CD14-positive monocyte (primary cell): ENCODE measurements at regions not wholly inside any gene's neighbourhood (a gene's known extent, or its start where the extent isn't known, plus 50 kb on each side); places are given as distances from the start of the nearest gene placed in this dataset.

Source experiments
- DNase-seq, 3 donors: peaks; one replicate each; pipeline ENCODE4 v3.0.0-alpha.2; 2011 to 2022
- H2AFZ ChIP-seq: 2 replicates; pipeline ENCODE4 v1.6.0; 2012; ENCODE audit warnings: mild to moderate bottlenecking, low read depth, low read length, inconsistent platforms; ENCODE audit not compliant: insufficient read depth, poor library complexity, severe bottlenecking
- H3K27ac ChIP-seq, 2 donors: 1 replicate in 1 of 2; 2 replicates in 1 of 2; pipeline ENCODE4 v1.5.1; 2012 to 2013; ENCODE audit warnings: low read length in 2 of 2, control low read depth in 1 of 2, inconsistent platforms in 1 of 2, low read depth in 1 of 2, mild to moderate bottlenecking in 1 of 2
- H3K27me3 ChIP-seq, 2 donors: one replicate each; pipeline versions ENCODE4 v1.6.0 to v1.6.1; 2011 to 2013; ENCODE audit warnings: low read length in 2 of 2; ENCODE audit not compliant: control insufficient read depth in 2 of 2, insufficient read depth in 2 of 2
- H3K36me3 ChIP-seq, 2 donors: replicated peaks in 1 of 2; 1 replicate in 1 of 2; 2 replicates in 1 of 2; pipeline versions ENCODE4 v1.5.1 to v1.6.1; 2012 to 2013; ENCODE audit warnings: low read length in 2 of 2, control low read depth in 1 of 2, inconsistent platforms in 1 of 2, mild to moderate bottlenecking in 1 of 2; ENCODE audit not compliant: insufficient read depth in 2 of 2, control insufficient read depth in 1 of 2
- H3K4me1 ChIP-seq, 2 donors: 1 replicate in 1 of 2; 2 replicates in 1 of 2; pipeline versions ENCODE4 v1.5.1 to v1.6.1; 2012 to 2013; ENCODE audit warnings: low read length in 2 of 2, control low read depth in 1 of 2, inconsistent platforms in 1 of 2, mild to moderate bottlenecking in 1 of 2, moderate library complexity in 1 of 2; ENCODE audit not compliant: insufficient read depth in 2 of 2, control insufficient read depth in 1 of 2
- H3K4me2 ChIP-seq: replicated peaks from 2 replicates; pipeline ENCODE3; 2012; ENCODE audit warnings: low read length, moderate library complexity, mild to moderate bottlenecking; ENCODE audit not compliant: poor library complexity, severe bottlenecking; ENCODE audit errors: extremely low read depth
- H3K4me3 ChIP-seq, 3 experiments: fragments of 200-600 bp in 1 of 3; sonication (generic) in 1 of 3; replicated peaks in 1 of 3; 1 replicate in 2 of 3; 2 replicates in 1 of 3; pipeline ENCODE4 v1.5.1; 2011 to 2013; ENCODE audit warnings: low read length in 3 of 3, mild to moderate bottlenecking in 3 of 3, control low read depth in 2 of 3, low read depth in 2 of 3, inconsistent platforms in 1 of 3, moderate library complexity in 1 of 3
- H3K79me2 ChIP-seq: 2 replicates; pipeline ENCODE4 v1.6.0; 2012; ENCODE audit warnings: mild to moderate bottlenecking, control low read depth, inconsistent platforms, low read length, moderate library complexity; ENCODE audit not compliant: insufficient read depth
- H3K9ac ChIP-seq: 2 replicates; pipeline ENCODE4 v1.6.0; 2017; ENCODE audit warnings: low read length, mild to moderate bottlenecking; ENCODE audit not compliant: insufficient read depth, poor library complexity, severe bottlenecking
- H3K9me3 ChIP-seq, 2 donors: replicated peaks in 1 of 2; 1 replicate in 1 of 2; 2 replicates in 1 of 2; pipeline versions ENCODE4 v1.5.1 to v1.6.1; 2012 to 2013; ENCODE audit warnings: low read length in 2 of 2, control low read depth in 1 of 2; ENCODE audit not compliant: control insufficient read depth in 1 of 2, insufficient read depth in 1 of 2
- H4K20me1 ChIP-seq: 2 replicates; pipeline ENCODE4 v1.6.0; 2012; ENCODE audit warnings: mild to moderate bottlenecking, low read length, control low read depth, moderate library complexity; ENCODE audit not compliant: insufficient read depth
- H3K27ac Mint-ChIP-seq, 7 donors: one replicate each; pipeline ENCODE4 v1.8.0; 2020; ENCODE audit warnings: mild to moderate bottlenecking in 7 of 7, mixed read lengths in 7 of 7, moderate library complexity in 6 of 7, inconsistent platforms in 2 of 7
- H3K27me3 Mint-ChIP-seq, 3 donors: one replicate each; pipeline ENCODE4 v1.8.0; 2021 to 2022; ENCODE audit warnings: low read depth in 3 of 3, mild to moderate bottlenecking in 3 of 3, mixed read lengths in 3 of 3, moderate library complexity in 3 of 3, inconsistent platforms in 1 of 3
- H3K36me3 Mint-ChIP-seq, 2 donors: one replicate each; pipeline ENCODE4 v1.8.0; 2020; ENCODE audit warnings: mixed read lengths in 2 of 2, inconsistent platforms in 1 of 2, mild to moderate bottlenecking in 1 of 2
- H3K4me1 Mint-ChIP-seq: one replicate; pipeline ENCODE4 v1.8.0; 2020; ENCODE audit warnings: mild to moderate bottlenecking, mixed read lengths
- H3K4me3 Mint-ChIP-seq, 2 donors: one replicate each; pipeline ENCODE4 v1.8.0; 2020; ENCODE audit warnings: mild to moderate bottlenecking in 2 of 2, mixed read lengths in 2 of 2, moderate library complexity in 1 of 2
- H3K9me3 Mint-ChIP-seq, 7 donors: one replicate each; pipeline ENCODE4 v1.8.0; 2020 to 2022; ENCODE audit warnings: mixed read lengths in 7 of 7, mild to moderate bottlenecking in 6 of 7, moderate library complexity in 6 of 7, inconsistent platforms in 2 of 7
- CTCF ChIP-seq: fragments of 200-600 bp; IDR thresholded peaks from one replicate; pipeline ENCODE4 v1.8.0; 2022; ENCODE audit warnings: antibody characterized with exemption, mild to moderate bottlenecking
- WGBS: methylation state at CpG from one replicate; pipeline ENCODE4 v1.1.5; 2013; ENCODE audit warnings: missing lambda C conversion rate; ENCODE audit not compliant: insufficient coverage; 5-methylcytosine and 5-hydroxymethylcytosine counted together
- intact Hi-C, 2 donors: fragments of 100-400 bp; cut with micrococcal nuclease; formaldehyde crosslinking; loops; one replicate each; pipeline versions ENCODE4 v1.15.0 to v1.15.1; 2023

- no peak overlapping the region for H3K27ac Mint-ChIP-seq
- Histone ChIP-seq H3K79me2 (no peaks in the 10 kb centered on the region), H3K4me2 (no peak overlapping the region), H3K36me3 (no peaks in the 10 kb centered on the region), H3K4me1 (no peaks in the 10 kb centered on the region), H3K9me3 (no peaks in the 10 kb centered on the region), H3K27ac (no peak overlapping the region), H3K4me3 (no peak overlapping the region), H3K9ac (no peak overlapping the region), H4K20me1 (no peaks in the 10 kb centered on the region), H3K27me3 (no peaks in the 10 kb centered on the region), H2AFZ (no peak overlapping the region)
- H3K4me1 Mint-ChIP-seq, result peaks cover 2% of the 10 kb centered on the region
- WGBS, result 89% methylated on average over 6 of the region's 11 CpGs
- TF ChIP-seq CTCF, result no peak
- intact Hi-C loops, result loop anchor here in 1 of 2 donors (10.0 kb wide), 1 partner anchor 629 kb away; no protein-coding TSS in a partner anchor
- peaks cover 0 to 3% (median 0%) of the 10 kb centered on the region in 7 donors for H3K9me3 Mint-ChIP-seq
- no peaks in the 10 kb centered on the region for H3K36me3 Mint-ChIP-seq
- no peak for DNase-seq
- H3K27me3 Mint-ChIP-seq, result peaks cover 3 to 7% (median 4%) of the 10 kb centered on the region in 3 donors
- no peak overlapping the region for H3K4me3 Mint-ChIP-seq
These were observed 203.0 kb upstream of the IGF1R start for GRCh38 chr15:98445315-98445714.

GRCh38 chr15:98446083-98446482, 202.3 kb upstream of the IGF1R start:
- H3K4me3 Mint-ChIP-seq, result no peak overlapping the region
- Histone ChIP-seq H3K27ac (no peak overlapping the region), H3K27me3 (no peaks in the 10 kb centered on the region), H3K4me3 (no peak overlapping the region), H3K4me2 (no peak overlapping the region), H3K79me2 (no peaks in the 10 kb centered on the region), H3K9me3 (no peaks in the 10 kb centered on the region), H3K4me1 (no peaks in the 10 kb centered on the region), H4K20me1 (no peaks in the 10 kb centered on the region), H3K36me3 (no peaks in the 10 kb centered on the region), H3K9ac (no peak overlapping the region), H2AFZ (no peak overlapping the region)
- peaks cover 2% of the 10 kb centered on the region for H3K4me1 Mint-ChIP-seq
- no peak for TF ChIP-seq CTCF
- H3K36me3 Mint-ChIP-seq, result no peaks in the 10 kb centered on the region
- DNase-seq, result no peak
- H3K9me3 Mint-ChIP-seq, result peaks cover 0 to 3% (median 0%) of the 10 kb centered on the region in 7 donors
- intact Hi-C loops, result loop anchor here in 1 of 2 donors (10.0 kb wide), 1 partner anchor 629 kb away; no protein-coding TSS in a partner anchor
- peaks cover 3 to 4% (median 3%) of the 10 kb centered on the region in 3 donors for H3K27me3 Mint-ChIP-seq
- no peak overlapping the region for H3K27ac Mint-ChIP-seq
- WGBS, result 85% methylated on average over 6 of the region's 8 CpGs
